ENCODE measurements at regions not wholly inside any gene's neighbourhood (a gene's known extent, or its start where the extent isn't known, plus 50 kb on each side); places are given as distances from the start of the nearest gene placed in this dataset.

- no peak for DNase-seq (ENCODE audit: low read depth)
Measured at GRCh38 chr10:42932735-42933447, 144.0 kb upstream of the RET start.

- no peak for DNase-seq (ENCODE audit: low read depth)
Measured at GRCh38 chr10:42933448-42934340, 143.2 kb upstream of the RET start.

GRCh38 chr10:42934351-42934811, 142.5 kb upstream of the RET start:
- DNase-seq (ENCODE audit: low read depth): no peak

- DNase-seq (ENCODE audit: low read depth): no peak
Measured at GRCh38 chr10:42934842-42935241, 142.0 kb upstream of the RET start.

GRCh38 chr10:42935466-42935865, 141.4 kb upstream of the RET start:
- no peak for DNase-seq (ENCODE audit: low read depth)

- no peak for DNase-seq (ENCODE audit: low read depth)
Measured at GRCh38 chr10:42936580-42936979, 140.3 kb upstream of the RET start.

GRCh38 chr10:42937048-42937447, 139.8 kb upstream of the RET start:
- DNase-seq (ENCODE audit: low read depth): no peak

- DNase-seq (ENCODE audit: low read depth): no peak
Measured at GRCh38 chr10:42937649-42938180, 139.2 kb upstream of the RET start.

- DNase-seq (ENCODE audit: low read depth): no peak
Measured at GRCh38 chr10:42938351-42938750, 138.5 kb upstream of the RET start.

- no peak for DNase-seq (ENCODE audit: low read depth)
Measured at GRCh38 chr10:42939237-42939636, 137.6 kb upstream of the RET start.

GRCh38 chr10:42939685-42940366, 137.0 kb upstream of the RET start:
- no peak for DNase-seq (ENCODE audit: low read depth)

GRCh38 chr10:42940487-42941294, 136.2 kb upstream of the RET start:
- DNase-seq (ENCODE audit: low read depth): no peak

GRCh38 chr10:42941295-42941644, 135.6 kb upstream of the RET start:
- DNase-seq (ENCODE audit: low read depth): no peak

GRCh38 chr10:42941790-42942189, 135.1 kb upstream of the RET start:
- DNase-seq (ENCODE audit: low read depth): no peak

- no peak for DNase-seq (ENCODE audit: low read depth)
Measured at GRCh38 chr10:42942279-42942950, 134.5 kb upstream of the RET start.

- DNase-seq (ENCODE audit: low read depth): no peak
Measured at GRCh38 chr10:42943025-42943818, 133.6 kb upstream of the RET start.

- no peak for DNase-seq (ENCODE audit: low read depth)
Measured at GRCh38 chr10:42948040-42948439, 128.8 kb upstream of the RET start.

GRCh38 chr10:42949287-42949686, 127.6 kb upstream of the RET start:
- no peak for DNase-seq (ENCODE audit: low read depth)

All from myocyte (in vitro differentiated cells).